ENCODE measurements at regions not wholly inside any gene's neighbourhood (a gene's known extent, or its start where the extent isn't known, plus 50 kb on each side); places are given as distances from the start of the nearest gene placed in this dataset.

DNA sequence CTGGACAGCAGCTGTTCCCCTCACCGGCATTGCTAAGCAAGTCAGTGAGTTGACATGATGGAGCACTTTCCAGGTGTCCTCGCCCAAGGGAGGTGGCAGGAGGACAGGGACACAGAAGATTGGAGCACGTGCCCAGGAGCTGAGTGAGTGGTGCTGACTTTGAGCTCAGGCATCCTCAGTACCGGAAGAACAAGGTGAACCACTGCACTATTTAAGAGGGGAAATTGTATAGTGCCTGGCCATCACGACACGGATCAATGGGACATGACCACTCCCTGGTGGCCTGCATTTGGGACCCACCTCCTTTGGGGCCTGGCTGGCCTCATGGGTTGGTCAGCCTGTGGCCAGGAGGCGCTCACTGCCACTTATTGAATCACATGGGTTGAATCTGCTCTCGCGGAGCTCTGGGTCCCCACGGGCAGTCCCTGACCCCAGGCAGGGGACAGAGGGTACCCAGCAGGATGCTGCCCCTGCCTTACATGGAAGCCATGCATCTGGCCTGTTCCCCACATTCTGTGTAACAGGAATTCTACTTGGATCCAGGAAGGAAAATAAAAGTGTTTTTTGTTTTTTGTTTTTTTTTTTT lies 206.9 kb upstream of the ZNF536 start:
- TF ChIP-seq, protein P1, sequence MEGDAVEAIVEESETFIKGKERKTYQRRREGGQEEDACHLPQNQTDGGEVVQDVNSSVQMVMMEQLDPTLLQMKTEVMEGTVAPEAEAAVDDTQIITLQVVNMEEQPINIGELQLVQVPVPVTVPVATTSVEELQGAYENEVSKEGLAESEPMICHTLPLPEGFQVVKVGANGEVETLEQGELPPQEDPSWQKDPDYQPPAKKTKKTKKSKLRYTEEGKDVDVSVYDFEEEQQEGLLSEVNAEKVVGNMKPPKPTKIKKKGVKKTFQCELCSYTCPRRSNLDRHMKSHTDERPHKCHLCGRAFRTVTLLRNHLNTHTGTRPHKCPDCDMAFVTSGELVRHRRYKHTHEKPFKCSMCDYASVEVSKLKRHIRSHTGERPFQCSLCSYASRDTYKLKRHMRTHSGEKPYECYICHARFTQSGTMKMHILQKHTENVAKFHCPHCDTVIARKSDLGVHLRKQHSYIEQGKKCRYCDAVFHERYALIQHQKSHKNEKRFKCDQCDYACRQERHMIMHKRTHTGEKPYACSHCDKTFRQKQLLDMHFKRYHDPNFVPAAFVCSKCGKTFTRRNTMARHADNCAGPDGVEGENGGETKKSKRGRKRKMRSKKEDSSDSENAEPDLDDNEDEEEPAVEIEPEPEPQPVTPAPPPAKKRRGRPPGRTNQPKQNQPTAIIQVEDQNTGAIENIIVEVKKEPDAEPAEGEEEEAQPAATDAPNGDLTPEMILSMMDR (conservative IDR thresholded peaks at IDR 0.05; ENCODE audit: low read depth, low read length), result no peak
- DNase-seq (ENCODE audit: low read depth), result no peak
- no peak overlapping the region for H3K4me3 ChIP-seq (ENCODE audit: low read length)

DNA sequence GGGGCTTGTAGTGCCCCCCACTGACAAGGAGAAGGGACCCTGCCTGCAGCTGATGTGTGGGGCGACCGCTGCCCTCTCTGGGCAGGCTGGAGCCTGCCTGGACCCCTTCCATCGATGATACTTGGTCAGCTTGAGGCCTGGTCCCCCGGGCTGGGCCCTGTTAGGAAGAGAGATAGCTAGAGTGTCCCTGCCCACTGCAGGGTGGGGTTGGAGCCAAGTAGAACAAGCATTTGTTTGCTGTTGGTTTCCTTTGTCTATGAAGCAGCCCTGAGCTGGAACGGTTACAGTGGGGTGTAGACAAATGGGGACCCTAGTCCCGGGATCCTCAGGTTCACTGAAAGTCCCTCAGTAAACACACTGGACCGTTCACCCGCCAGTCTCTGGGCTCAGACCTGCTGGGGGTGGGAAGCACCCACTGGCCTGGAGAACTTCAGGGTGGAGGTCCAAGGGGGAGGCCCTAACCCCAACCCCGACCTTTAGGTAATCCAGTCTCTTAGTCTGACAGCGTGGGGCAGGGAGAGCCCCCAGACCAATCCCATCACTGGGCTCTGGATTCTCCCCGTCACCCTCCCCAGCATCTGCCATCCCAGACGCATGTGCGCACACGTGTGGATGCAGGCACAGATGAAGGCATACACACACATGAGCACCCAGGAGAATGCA lies 204.8 kb upstream of the ZNF536 start:
- no peak overlapping the region for H3K4me3 ChIP-seq (ENCODE audit: low read length)
- TF ChIP-seq, protein P1 (conservative IDR thresholded peaks at IDR 0.05; ENCODE audit: low read depth, low read length), result no peak
- DNase-seq (ENCODE audit: low read depth), result no peak

DNA sequence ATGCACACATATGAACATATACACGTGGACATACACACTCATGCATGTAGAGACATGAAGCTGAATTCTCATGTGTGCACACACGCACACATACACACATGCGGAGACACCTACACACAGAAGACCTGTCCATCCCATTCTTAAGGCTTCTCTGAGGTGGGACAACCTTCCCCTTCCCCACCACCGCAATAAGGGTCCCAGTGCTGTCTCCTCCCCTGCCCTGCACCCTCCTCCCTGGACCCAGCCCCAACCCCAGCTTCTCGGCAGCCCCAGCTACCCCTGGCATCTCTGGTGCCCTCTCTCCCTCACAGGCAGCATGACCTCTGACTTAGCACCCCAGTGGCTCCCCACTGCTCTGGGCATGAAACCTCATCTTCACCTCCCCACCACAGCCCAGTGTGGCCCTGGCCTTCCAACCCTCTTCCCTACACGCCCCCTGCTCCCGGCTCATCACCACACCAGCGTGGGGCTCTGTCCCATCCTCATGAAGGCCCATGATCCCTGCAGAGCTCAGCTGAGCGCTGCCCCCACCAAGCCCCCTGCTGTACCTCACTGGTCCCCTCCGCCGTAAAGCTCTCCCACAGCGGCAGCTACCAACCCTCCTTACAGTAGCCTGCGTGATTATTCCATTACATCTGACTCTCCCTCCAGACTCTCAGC lies 204.1 kb upstream of the ZNF536 start:
- no peak overlapping the region for H3K4me3 ChIP-seq (ENCODE audit: low read length)
- DNase-seq (ENCODE audit: low read depth), result no peak
- TF ChIP-seq, protein P1 (conservative IDR thresholded peaks at IDR 0.05; ENCODE audit: low read depth, low read length), result no peak

DNA sequence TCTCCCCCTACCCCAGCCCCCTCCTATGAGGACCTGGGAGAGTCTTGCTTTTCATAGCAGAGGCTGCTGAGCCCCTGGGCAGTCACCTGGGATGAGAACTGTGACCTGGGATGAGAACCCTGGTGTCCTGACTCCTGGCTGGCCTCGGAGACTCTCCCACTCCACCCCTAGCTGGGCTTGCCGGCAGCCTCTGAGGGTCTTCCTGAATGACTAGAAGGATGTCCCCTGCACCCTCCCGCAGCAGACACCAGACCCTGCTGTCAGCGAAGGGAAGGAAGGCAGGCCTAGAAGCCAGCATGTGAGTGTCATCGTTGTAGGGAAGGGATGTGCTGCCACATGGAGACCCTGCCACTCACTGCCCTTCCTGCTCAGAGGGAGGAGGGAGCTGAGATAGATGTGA lies 203.4 kb upstream of the ZNF536 start:
- no peak for DNase-seq (ENCODE audit: low read depth)
- TF ChIP-seq, protein P1 (conservative IDR thresholded peaks at IDR 0.05; ENCODE audit: low read depth, low read length), result no peak
- H3K4me3 ChIP-seq (ENCODE audit: low read length), result no peak overlapping the region

DNA sequence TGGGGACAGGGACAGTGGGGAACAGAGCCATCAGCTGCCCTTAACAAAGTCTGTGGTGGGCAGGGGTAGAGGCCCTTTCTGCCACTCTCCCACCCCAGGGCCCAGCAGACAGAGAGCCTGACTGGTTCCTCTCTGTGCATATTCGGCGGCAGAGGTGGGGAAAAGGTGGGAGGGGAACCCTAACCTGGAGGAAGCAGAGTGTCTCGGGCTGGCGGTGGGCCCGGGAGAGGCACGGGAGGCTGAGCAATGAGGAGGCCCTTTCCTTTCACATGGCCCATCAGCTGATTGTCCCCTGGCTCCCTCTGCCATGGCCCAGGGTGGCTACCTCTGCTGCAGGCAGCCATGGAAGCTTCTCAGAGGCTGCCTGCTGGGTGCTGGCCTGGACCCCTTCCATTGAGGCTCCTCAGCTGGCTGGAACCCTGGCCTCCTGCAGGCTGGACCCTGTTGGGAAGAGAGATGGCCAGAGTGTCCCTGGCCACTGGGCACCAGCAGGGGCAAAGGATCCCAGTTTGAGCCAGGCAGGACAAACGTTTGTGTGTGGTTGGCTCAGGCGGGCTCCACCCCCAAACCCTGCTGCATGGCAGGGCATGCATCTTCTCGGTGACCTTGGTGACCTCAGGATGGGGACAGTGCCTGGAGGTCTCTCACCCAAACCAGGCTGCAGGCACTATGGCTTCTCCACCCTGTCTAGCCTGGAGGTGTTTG lies 202.8 kb upstream of the ZNF536 start:
- TF ChIP-seq, protein P1 (conservative IDR thresholded peaks at IDR 0.05; ENCODE audit: low read depth, low read length), result no peak
- DNase-seq (ENCODE audit: low read depth), result no peak
- H3K4me3 ChIP-seq (ENCODE audit: low read length), result no peak overlapping the region

DNA sequence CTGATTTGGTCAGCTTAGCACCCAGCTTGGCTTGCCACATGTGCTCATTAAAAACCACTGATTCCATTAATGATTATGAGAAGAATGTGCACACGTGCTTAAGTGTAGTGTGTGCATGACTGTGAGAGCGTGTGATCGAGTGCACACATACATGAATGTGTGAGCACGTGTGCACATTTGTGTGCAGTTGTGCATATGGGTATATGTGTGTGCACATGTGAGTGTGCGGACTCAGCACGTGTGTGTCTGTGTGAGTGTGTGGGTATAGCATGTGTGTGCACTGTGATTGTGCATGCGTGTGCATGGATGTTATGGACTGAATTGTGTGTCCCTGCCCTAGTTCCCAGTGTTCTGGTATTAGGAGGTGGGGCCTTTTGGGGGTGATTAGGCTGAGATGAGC lies 202.1 kb upstream of the ZNF536 start:
- no peak overlapping the region for H3K4me3 ChIP-seq (ENCODE audit: low read length)
- no peak for DNase-seq (ENCODE audit: low read depth)
- TF ChIP-seq, protein P1 (conservative IDR thresholded peaks at IDR 0.05; ENCODE audit: low read depth, low read length), result no peak

Measured in retinal pigment epithelial cell (primary cell).